HG03457 (cell line): ENCODE measurements at regions not wholly inside any gene's neighbourhood (a gene's known extent, or its start where the extent isn't known, plus 50 kb on each side); places are given as distances from the start of the nearest gene placed in this dataset.
"Not testable (repeated sequence)": the region's sequence is repeated elsewhere in the genome, so short reads cannot be mapped to it uniquely, and the experiment has no call there.

ENCODE experiments used
- ATAC-seq: cut with Tn5 transposase; IDR thresholded peaks from one replicate; pipeline ENCODE4 v1.9.1; 2021; ENCODE audit warnings: moderate number of reproducible peaks; ENCODE audit not compliant: unreplicated experiment

DNA sequence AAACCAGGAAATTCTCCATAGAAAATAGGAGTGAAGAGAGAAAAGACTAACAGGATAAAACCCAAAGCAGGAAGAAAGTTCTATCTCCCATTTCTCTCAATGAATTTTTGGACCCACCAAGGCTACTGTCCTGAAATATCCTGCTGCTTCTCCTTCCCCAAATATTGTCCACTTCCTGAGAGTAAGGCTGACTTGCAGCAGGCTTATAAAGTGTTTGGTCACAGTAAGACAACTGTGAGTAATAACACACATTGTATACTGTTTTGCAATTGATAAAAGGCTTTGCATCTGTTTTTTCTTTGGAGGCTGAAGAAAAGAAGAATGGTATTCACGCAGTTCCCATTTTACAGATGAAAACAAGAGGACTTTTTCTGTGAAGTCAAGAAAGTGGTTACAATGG lies 52.8 kb downstream of the FOXD4L6 start:
- ATAC-seq: not testable (repeated sequence)

DNA sequence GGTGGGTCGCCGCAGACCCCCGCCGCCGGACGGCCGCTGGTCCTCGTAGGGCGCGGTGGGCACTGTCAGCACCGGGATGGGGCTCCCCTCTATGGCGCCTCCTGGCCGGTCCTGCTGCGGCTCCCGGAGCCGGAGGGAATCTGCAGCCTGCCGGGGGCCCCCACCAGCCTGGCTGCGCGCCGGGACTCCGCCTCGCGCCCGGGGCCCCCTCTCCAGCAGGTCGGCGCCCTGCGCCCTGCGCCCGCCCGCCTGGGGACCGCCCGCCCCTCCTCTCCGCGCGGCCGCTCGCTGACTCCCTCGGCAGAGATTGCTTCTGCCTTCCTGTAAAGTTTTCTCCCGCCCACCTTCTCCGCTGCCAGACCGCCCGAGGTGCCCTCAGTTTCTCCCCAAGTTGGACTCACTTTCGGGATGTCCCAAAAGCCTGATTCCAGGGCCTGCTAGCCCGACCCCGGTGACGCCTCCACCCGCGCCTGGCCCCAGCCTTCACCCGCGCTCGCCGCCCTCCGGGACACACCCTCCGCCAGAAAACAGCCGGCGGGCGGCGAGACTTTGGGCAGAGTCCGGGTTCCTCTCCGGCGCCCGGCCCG lies 54.0 kb downstream of the FOXD4L6 start:
- not testable (repeated sequence) for ATAC-seq

DNA sequence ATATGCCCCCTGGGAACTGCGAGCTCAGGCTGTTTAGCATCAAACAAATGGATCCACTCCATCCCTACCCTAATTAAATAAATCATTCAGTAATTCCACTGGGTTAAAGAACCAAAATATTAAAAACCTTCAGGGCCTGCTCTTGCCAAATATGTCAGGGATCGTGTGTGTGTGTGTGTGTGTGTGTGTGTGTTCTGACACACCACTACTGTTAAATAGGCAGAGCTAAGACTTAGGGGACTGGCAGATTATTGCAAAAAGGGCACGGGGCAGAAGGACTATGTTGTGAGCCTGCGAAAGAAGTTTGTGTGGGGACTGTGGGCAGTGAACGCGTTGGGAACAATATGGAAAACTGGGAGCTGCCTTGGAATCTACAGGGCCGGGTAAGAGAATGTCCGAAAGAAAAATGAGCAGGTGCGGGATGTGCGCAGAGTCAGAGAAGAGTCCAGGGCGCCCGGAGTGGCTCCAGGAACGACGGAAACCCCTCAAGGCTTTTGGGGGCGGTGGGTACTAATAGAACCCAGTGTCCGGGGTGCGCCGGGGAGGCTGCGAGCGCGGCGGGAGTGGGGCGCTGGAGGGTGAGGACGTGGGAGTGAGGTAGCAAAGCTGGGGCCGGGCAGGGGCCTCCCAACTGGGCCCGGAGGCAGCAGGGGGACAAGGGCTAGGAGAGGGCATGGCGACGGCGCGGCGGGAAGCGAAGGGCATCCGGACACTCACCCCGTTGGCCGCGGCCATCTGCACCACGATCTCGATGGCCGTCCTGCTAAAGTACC lies 54.8 kb downstream of the FOXD4L6 start:
- not testable (repeated sequence) for ATAC-seq

DNA sequence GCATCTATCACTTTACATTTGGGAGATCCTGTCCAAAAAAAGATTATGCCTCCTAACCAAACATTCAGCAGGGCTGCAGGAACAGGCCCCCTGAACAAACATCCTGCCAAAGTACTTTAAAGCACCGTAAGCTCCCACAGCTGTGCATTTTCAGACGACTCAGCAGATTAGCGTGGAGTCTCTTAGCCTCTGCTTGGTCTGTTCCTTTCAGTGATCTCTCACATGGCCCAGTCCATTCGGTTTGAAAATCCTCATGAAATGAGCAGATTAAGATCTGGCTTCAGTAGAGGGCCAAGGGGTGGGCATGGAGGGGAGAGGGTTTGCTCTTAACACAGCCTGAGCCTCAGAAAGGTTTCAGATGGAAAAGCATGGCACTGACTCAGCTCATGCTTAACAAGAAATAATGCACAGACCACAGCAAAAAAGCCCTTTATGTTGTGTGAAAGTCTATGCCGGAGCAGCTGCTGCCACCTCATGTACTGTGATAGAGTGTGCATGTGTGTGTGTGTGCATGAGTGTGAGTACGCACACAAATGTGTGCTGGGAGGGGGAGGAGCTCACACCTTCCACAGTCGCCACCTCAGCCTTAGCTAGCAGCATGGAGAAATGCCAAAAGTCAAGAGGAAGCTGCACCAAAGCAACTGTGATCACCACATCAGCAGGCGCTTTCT lies 64.2 kb downstream of the FOXD4L6 start:
- peak; percentile 45 for ATAC-seq

DNA sequence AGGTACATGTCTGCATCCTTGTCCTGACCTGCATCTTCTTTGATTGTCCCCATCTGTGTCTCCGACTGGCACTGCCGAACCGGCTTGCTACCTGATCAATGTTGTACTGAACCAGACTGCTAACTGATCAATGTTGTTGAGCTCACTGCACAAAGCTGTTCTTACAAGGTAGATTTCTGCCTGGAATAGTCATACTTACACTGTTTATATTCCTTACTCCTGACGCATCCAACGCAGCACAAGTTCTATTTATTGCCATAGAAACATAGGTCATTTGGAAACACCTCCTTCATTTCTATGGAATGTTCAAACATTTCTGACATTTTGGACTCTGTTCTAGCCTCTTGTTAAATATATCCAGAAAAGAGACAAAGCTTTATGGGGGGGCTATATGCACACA lies 65.2 kb downstream of the FOXD4L6 start:
- ATAC-seq: not testable (repeated sequence)

DNA sequence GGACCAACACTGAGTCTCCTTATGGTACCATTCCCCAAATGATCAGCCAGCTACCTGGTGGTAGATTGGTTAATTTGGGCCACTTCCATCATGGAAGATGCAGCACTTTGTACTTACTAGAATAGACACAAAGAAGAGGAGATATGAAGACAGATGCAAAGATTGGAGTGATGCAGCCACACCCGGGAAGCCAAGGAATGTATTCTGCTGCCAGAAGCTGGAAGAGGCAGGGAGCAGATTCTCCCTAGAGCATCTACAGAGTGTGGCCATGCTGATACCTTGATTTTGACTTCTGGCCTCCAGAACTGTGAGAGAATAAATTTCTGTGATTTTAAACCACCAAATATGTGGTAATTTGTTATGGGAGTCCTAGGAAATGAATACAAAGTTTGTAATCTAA lies 68.9 kb downstream of the FOXD4L6 start:
- ATAC-seq: not testable (repeated sequence)

DNA sequence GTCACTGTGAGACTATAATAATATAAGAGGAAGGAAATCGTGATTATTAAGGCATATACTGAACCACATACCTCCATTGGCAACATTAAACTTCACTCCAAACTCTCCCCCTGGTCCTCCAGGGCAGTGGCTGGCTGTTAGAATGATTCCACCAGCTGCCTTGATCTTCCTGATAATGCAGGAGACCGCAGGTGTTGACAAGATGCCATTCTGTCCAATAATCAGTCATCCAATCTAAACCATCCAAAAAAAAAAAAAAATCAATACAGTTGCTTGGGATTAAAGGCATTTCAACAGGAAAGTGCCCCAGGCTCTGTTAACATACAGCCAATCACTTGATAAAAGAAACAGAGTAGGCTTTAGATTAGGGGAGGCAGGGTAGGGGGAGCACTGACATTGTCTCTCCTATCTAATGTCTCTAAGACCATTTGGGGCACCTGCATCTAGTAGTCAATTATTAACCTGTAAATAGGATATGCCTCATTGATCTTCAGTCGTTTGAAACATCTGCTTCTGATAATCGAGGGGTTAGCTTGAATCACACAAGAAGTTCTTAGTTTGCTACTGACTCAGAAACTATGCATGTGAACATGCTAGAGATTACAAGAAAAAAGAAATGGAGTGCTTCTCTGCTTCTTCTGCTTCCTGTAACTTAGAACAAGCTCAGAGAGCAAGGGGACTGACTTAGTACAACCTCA lies 74.7 kb downstream of the FOXD4L6 start:
- peak; percentile 78 for ATAC-seq

DNA sequence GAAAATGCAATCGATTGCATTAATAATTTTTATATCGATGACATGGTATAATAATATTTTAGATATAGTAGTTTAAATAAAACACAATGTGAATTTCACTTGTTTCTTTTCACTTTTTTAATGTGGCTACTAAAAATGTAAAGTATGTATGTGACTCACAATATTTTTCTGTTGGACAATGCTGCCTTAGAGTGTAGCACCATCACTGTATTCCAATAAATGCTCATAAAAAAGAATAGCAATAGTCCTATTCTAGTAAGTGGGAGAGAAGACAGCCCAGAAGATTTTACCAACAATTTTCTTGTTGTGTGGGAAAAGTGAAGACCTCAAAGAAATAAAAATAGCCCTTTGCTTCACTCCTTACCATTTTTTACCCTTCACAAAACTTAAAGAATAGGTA lies 79.8 kb downstream of the FOXD4L6 start:
- ATAC-seq: not testable (repeated sequence)

DNA sequence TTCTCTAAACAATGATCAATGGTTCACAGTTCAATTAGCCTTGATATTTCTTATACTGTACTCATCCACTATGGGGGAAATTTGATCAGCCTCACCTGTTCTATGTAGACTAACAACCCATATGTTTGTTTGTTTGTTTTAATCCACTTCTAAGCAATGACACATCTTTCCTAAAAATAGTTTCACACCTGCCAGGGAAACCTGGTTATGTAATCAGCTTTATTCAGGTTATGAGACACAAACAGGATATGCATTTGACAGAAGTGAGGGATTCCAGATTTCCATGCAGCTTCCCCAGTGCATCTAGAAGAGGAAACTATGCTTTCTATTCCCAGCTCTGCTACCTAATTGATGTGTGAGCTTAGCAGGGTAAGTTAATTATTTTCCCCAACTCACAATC lies 80.7 kb downstream of the FOXD4L6 start:
- ATAC-seq: not testable (repeated sequence)

DNA sequence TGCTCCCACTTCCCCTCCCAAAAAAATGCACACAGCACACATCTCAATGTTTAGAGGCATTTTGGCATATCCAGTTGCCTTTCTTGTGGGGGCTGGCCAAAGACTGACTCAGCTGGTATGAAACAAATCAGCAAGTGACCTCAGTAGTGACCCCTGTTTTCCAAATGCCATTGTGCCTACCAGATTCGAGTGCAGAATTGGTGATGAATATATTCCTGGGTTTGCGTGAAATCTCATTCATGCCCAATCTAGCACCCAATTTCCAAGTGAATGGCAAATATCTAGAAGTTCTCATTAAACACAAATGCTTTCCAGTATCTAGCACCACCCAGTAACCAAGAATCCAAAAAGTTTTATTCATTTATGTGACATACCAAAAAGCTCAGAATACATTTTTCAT lies 83.6 kb downstream of the FOXD4L6 start:
- ATAC-seq: not testable (repeated sequence)

DNA sequence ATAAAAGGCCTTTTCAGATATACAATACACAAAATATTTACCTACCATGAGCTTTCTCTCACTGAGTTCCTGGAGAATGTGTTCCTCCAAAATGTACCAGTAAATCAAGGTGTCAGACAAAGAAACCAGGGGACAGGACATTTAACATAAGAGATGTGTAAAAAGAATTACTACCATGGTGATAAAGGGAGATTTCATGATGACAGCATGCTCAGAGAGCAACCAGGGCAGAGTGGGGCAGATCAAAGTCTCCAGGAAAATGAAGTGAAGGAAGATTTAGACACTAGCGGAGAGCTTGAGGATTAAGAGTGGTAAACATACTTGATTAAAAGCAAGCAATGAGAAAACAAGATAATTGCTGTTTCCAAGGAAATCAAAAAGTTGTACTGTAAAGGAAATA lies 85.0 kb downstream of the FOXD4L6 start:
- ATAC-seq: not testable (repeated sequence)

DNA sequence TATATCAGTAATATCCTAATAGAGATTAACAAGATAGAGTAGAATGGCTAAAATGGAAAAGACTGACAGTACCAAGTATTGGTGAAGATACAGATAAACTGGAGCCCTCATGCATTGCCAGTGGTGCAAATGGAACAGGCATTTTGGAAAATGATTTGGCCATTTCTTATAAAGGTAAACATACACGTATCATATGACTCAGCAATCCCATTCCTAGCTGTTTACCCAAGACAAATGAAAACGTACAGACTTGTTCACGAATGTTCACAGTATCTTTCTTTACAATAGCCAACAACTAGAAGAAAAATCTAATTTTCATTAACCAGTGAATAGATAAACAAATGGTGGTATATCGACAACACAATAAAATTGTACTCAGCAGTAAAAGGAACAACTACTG lies 86.4 kb downstream of the FOXD4L6 start:
- not testable (repeated sequence) for ATAC-seq

DNA sequence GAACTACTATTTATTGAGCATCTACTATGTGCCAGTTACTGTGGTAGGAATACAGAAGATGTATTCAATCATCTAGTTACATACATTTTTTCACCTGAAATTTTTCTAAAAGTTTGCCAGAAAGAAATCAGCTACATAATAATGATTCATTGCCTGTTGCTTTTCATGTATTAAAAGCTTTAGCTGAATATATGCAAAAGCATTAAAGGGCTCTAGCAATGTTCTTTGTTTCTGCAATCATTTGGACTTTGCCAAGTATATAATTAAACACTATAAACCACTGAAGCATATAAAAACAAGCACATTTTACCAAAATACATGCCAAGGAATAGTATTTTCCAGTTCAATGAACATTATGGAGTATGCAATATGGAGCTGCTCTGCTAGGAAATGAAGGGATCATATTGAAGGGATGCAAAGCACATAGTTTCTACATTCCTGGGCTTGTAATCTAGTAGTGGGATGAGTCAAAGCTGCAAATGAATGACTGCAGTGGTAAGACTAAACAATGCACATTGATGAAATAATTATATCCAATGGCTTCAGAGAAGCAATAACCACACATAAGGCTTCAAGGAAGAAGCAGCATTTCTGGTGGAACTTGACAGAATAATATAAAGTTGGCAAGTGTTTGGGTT lies 87.7 kb downstream of the FOXD4L6 start:
- not testable (repeated sequence) for ATAC-seq

DNA sequence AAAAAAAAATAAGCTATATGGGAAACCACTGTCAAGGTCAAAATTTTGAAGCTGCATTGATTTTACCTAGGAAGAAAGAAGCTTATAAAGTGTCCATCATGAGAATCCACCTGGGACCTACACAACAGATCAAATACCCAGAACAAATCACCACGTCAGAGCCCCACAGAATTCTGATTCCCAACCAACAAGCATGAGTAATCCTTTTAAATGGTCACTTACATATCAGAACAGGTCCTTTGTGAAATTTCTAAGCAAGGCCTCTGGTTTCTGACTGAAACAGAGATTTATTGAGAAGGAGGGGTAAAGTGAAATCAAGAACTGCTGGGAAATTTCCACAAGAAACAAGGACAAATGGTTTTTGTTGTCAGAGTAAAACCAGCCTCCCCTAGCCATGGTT lies 93.2 kb downstream of the FOXD4L6 start:
- ATAC-seq: not testable (repeated sequence)

DNA sequence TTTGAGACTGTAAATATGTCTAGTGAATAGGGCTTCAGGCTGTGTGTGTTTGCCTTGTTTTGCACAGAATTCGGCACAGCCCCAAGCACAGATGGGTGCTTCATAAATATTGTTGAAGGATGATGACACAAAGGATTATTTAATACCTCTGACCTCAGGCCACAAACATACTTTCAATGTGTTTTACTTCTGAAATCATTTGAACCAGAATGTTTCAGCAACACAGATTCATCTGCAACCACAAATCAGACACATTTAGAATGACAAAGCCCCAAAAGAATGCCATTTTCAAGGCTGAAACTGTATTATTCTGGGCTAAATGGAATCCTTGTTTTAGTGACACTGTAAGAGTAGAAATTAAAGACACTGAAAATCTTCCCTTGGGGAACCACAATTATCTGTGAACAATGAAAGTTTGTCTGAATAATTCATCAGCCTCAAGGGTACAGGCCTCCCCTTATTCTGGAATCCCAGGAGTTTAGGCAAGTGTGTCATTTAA lies 93.7 kb downstream of the FOXD4L6 start:
- not testable (repeated sequence) for ATAC-seq

DNA sequence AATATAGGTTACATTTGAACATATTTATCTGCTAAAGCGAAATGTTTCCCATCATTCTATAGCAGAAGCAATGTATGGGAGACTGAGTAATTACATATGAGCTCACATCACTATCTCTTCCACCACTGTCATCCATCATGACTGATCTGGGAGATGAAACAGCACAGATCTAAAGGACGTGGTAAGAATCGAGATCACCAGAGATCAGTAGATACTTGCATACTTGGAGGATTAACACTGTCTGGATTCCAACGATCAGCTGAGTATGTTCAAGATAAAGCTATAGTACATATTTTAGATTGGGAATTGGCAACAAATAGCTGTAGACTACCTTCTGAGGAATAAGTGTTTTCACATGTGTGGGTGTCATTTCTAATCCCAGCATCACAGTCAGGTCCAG lies 94.6 kb downstream of the FOXD4L6 start:
- not testable (repeated sequence) for ATAC-seq

DNA sequence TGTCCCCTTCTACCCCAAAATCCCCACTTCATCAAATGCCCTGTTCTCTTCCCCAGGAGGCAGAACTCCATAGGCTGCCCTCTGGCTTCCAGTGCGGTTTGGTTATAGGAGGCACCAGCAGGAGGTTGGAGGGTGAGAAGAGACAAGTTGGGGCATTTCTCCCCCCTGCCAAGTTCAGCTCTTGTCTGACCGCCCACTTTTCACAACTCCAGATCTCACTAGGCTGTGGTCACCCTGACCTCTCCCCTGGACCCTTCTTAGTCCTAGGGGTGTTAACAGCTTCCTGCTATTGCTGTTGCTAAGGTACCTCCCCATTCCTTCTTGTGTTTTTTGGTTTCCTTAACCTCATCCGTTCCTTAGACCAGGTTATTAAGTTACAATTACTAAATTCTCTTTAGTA lies 95.1 kb downstream of the FOXD4L6 start:
- not testable (repeated sequence) for ATAC-seq

DNA sequence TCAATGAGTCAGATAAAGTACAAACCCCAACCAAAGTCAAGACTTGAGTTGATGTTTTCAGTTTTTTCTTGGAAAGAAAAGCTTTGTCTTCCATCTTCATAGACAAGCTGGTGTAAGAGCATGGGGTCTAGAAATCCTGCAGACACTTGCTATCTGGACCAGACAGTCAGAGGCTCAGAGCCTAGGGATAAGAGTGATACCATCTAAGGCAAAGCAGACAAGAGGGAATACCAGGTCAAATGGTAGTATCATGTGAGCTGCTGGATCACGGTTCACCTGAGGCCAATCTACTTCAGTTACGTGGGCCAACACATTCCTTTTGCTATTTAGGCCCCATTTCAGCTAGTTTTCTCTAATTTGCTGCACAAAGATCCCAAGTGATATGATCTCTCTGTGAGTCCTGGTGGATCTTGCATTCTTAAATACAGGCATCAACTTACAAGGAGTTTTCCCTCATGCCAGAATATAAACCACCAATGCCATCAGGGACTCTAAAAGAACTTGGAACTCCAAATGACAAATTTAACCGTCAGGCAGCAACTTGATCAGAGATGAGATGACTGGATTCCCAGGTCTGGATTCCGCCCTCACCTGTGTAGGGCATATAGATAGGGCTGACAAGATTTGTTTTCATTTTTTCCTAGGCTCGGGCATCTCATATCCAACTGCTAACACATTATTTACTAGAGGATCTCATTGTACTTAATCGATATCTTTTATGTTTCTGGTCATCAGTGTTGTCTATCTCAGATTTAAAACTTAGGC lies 101.4 kb downstream of the FOXD4L6 start:
- ATAC-seq: not testable (repeated sequence)

DNA sequence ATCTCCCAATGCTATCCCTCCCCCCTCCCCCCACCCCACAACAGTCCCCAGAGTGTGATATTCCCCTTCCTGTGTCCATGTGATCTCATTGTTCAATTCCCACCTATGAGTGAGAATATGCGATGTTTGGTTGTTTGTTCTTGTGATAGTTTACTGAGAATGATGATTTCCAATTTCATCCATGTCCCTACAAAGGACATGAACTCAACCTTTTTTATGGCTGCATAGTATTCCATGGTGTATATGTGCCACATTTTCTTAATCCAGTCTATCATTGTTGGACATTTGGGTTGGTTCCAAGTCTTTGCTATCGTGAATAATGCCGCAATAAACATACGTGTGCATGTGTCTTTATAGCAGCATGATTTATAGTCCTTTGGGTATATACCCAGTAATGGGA lies 106.1 kb downstream of the FOXD4L6 start:
- ATAC-seq: not testable (repeated sequence)
